B cell (primary cell): ENCODE measurements at regions not wholly inside any gene's neighbourhood (a gene's known extent, or its start where the extent isn't known, plus 50 kb on each side); places are given as distances from the start of the nearest gene placed in this dataset.

Experiments
- ATAC-seq: fragments of 200-7000 bp; cut with Tn5 transposase; one replicate; pipeline ENCODE4 v1.10.0; 2021; ENCODE audit warnings: low read depth, mild to moderate bottlenecking, moderate number of reproducible peaks, moderate library complexity
- CTCF ChIA-PET: fragments of 350-600 bp; sonication (Branson Sonifier 250); formaldehyde crosslinking; loops from one replicate; lab custom pipeline; 2021; ENCODE audit warnings: antibody characterized with exemption, inconsistent platforms; lab: Charles Lee
- POLR2A ChIA-PET: fragments of 350-600 bp; sonication (Branson Sonifier 250); formaldehyde crosslinking; loops from one replicate; lab custom pipeline; 2021; ENCODE audit warnings: antibody characterized with exemption; lab: Charles Lee
- DNase-seq: peaks from one replicate; pipeline ENCODE4 v3.0.0; 2013
- H2AFZ ChIP-seq: 2 replicates; pipeline ENCODE4 v1.6.1; 2012; ENCODE audit warnings: mild to moderate bottlenecking, low read depth, low read length; ENCODE audit not compliant: insufficient read depth, poor library complexity, severe bottlenecking
- H3K27ac ChIP-seq, 2 donors: 1 replicate in 1 of 2; 2 replicates in 1 of 2; pipeline ENCODE4 v1.5.1; 2012 to 2013; ENCODE audit warnings: low read length in 2 of 2, mild to moderate bottlenecking in 2 of 2, moderate library complexity in 1 of 2
- H3K27me3 ChIP-seq, 4 experiments: fragments of 200-600 bp in 1 of 4; sonication (generic) in 1 of 4; replicated peaks in 1 of 4; 1 replicate in 2 of 4; 2 replicates in 2 of 4; pipeline versions ENCODE4 v1.6.1 to v1.7.0; 2013 to 2016; ENCODE audit warnings: low read length in 3 of 4, mild to moderate bottlenecking in 2 of 4, mixed read lengths in 1 of 4, moderate library complexity in 1 of 4; ENCODE audit not compliant: insufficient read depth in 4 of 4, control insufficient read depth in 3 of 4; ENCODE audit errors: control extremely low read depth in 1 of 4
- H3K36me3 ChIP-seq, 2 experiments: replicated peaks in 1 of 2; 1 replicate in 1 of 2; 2 replicates in 1 of 2; pipeline versions ENCODE4 v1.6.1 to v1.7.1; 2013; ENCODE audit warnings: low read length in 1 of 2; ENCODE audit not compliant: insufficient read depth in 2 of 2, control insufficient read depth in 1 of 2; ENCODE audit errors: control extremely low read depth in 1 of 2, extremely low read depth in 1 of 2
- H3K4me1 ChIP-seq, 2 donors: fragments of 200-600 bp in 1 of 2; sonication (generic) in 1 of 2; 1 replicate in 1 of 2; 2 replicates in 1 of 2; pipeline versions ENCODE4 v1.5.1 to v1.6.1; 2013 to 2017; ENCODE audit warnings: low read length in 2 of 2; ENCODE audit not compliant: control insufficient read depth in 2 of 2, insufficient read depth in 2 of 2
- H3K4me2 ChIP-seq: replicated peaks from 2 replicates; pipeline ENCODE3; 2012; ENCODE audit warnings: mild to moderate bottlenecking, low read depth, low read length; ENCODE audit not compliant: poor library complexity, severe bottlenecking
- H3K4me3 ChIP-seq, 5 experiments: fragments of 200-600 bp in 1 of 5; sonication (generic) in 1 of 5; 1 replicate in 3 of 5; 2 replicates in 2 of 5; pipeline versions ENCODE4 v1.5.1 to v1.7.0; 2011 to 2016; ENCODE audit warnings: low read length in 4 of 5, mild to moderate bottlenecking in 4 of 5, low read depth in 2 of 5, control low read depth in 1 of 5, moderate library complexity in 1 of 5; ENCODE audit not compliant: insufficient read depth in 1 of 5; ENCODE audit errors: control extremely low read depth in 1 of 5, extremely low read depth in 1 of 5
- H3K79me2 ChIP-seq: fragments of 200-600 bp; sonication (generic); one replicate; pipeline ENCODE4 v1.6.0; 2016; ENCODE audit warnings: low read length; ENCODE audit not compliant: control insufficient read depth, insufficient read depth
- H3K9ac ChIP-seq: fragments of 200-600 bp; sonication (generic); 2 replicates; pipeline ENCODE4 v1.6.1; 2017; ENCODE audit warnings: mild to moderate bottlenecking, low read length, moderate library complexity
- H3K9me3 ChIP-seq, 3 donors: one replicate each; pipeline versions ENCODE4 v1.6.1 to v1.7.1; 2013; ENCODE audit warnings: low read length in 2 of 3; ENCODE audit not compliant: control insufficient read depth in 2 of 3, insufficient read depth in 1 of 3; ENCODE audit errors: control extremely low read depth in 1 of 3
- H4K20me1 ChIP-seq: 2 replicates; pipeline ENCODE4 v1.6.0; 2012; ENCODE audit warnings: mild to moderate bottlenecking, low read length; ENCODE audit not compliant: insufficient read depth, control insufficient read depth, poor library complexity, severe bottlenecking
- H3K27ac Mint-ChIP-seq: one replicate; pipeline ENCODE4 v1.8.0; 2021; ENCODE audit warnings: mixed read lengths
- H3K27me3 Mint-ChIP-seq: one replicate; pipeline ENCODE4 v1.8.0; 2021; ENCODE audit warnings: mixed read lengths
- H3K4me1 Mint-ChIP-seq: one replicate; pipeline ENCODE4 v1.8.0; 2021; ENCODE audit warnings: mixed read lengths
- H3K4me3 Mint-ChIP-seq: one replicate; pipeline ENCODE4 v1.8.0; 2021; ENCODE audit warnings: mixed read lengths
- H3K9me3 Mint-ChIP-seq: one replicate; pipeline ENCODE4 v1.8.0; 2022; ENCODE audit warnings: mixed read lengths; ENCODE audit not compliant: insufficient read depth
- EZH2 ChIP-seq: IDR thresholded peaks from 2 replicates; pipeline ENCODE4 v1.6.1; 2012; ENCODE audit warnings: borderline replicate concordance, low read depth, mild to moderate bottlenecking, moderate library complexity, low read length; ENCODE audit not compliant: insufficient read depth, poor library complexity, severe bottlenecking
- WGBS: methylation state at CpG from one replicate; pipeline ENCODE4 v1.1.5; 2013; ENCODE audit warnings: missing lambda C conversion rate; ENCODE audit not compliant: insufficient coverage; 5-methylcytosine and 5-hydroxymethylcytosine counted together
- intact Hi-C: fragments of 100-400 bp; cut with micrococcal nuclease; formaldehyde crosslinking; loops from one replicate; pipeline ENCODE4 v1.10.0; 2022
- TF ChIP-seq, protein P1 (sequence below): fragments of 200-600 bp; IDR thresholded peaks from one replicate; pipeline ENCODE4 v1.8.0; 2022; ENCODE audit warnings: antibody characterized with exemption, mild to moderate bottlenecking

DNA sequence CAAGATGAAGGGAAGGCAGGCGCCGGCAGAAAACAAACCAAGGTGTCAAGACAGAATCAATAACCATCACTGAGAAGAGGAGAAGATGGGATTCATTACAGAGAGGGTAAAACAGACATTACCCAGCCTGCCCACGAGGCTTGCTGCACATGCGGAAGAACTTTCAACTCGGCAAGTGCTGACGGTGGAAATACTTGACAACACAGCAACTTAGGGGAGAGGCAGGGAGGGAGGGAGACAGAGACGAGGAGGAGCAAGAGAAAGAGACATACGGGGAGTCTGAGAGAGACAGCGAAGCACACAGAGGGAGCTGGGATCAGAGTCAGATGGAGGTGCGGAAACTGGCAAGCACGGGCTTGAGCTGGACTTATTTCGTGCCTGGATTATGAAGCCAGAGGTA lies 129.3 kb upstream of the NECTIN1 start:
- Histone ChIP-seq H2AFZ (no peak overlapping the region), H3K79me2 (no peaks in the 10 kb centered on the region), H3K4me3 (no peak overlapping the region), H3K4me1 (no peaks in the 10 kb centered on the region), H3K27ac (no peak overlapping the region), H4K20me1 (no peaks in the 10 kb centered on the region), H3K4me2 (no peak overlapping the region), H3K9me3 (no peaks in the 10 kb centered on the region), H3K27me3 (no peaks in the 10 kb centered on the region), H3K36me3 (no peaks in the 10 kb centered on the region), H3K9ac (no peak overlapping the region)
- H3K4me3 Mint-ChIP-seq = no peak overlapping the region
- H3K27ac Mint-ChIP-seq = no peak overlapping the region
- WGBS = 72% methylated on average over 10 of the region's 12 CpGs
- DNase-seq (no peak), ATAC-seq (no peak)
- no peaks in the 10 kb centered on the region for H3K4me1 Mint-ChIP-seq
- POLR2A ChIA-PET = no interaction called here
- no peaks in the 10 kb centered on the region for H3K9me3 Mint-ChIP-seq
- H3K27me3 Mint-ChIP-seq = peaks cover 26% of the 10 kb centered on the region
- intact Hi-C loops = no loop called here
- CTCF ChIA-PET = no interaction called here
- TF ChIP-seq EZH2 = no peak
- TF ChIP-seq, protein P1, sequence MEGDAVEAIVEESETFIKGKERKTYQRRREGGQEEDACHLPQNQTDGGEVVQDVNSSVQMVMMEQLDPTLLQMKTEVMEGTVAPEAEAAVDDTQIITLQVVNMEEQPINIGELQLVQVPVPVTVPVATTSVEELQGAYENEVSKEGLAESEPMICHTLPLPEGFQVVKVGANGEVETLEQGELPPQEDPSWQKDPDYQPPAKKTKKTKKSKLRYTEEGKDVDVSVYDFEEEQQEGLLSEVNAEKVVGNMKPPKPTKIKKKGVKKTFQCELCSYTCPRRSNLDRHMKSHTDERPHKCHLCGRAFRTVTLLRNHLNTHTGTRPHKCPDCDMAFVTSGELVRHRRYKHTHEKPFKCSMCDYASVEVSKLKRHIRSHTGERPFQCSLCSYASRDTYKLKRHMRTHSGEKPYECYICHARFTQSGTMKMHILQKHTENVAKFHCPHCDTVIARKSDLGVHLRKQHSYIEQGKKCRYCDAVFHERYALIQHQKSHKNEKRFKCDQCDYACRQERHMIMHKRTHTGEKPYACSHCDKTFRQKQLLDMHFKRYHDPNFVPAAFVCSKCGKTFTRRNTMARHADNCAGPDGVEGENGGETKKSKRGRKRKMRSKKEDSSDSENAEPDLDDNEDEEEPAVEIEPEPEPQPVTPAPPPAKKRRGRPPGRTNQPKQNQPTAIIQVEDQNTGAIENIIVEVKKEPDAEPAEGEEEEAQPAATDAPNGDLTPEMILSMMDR = no peak

DNA sequence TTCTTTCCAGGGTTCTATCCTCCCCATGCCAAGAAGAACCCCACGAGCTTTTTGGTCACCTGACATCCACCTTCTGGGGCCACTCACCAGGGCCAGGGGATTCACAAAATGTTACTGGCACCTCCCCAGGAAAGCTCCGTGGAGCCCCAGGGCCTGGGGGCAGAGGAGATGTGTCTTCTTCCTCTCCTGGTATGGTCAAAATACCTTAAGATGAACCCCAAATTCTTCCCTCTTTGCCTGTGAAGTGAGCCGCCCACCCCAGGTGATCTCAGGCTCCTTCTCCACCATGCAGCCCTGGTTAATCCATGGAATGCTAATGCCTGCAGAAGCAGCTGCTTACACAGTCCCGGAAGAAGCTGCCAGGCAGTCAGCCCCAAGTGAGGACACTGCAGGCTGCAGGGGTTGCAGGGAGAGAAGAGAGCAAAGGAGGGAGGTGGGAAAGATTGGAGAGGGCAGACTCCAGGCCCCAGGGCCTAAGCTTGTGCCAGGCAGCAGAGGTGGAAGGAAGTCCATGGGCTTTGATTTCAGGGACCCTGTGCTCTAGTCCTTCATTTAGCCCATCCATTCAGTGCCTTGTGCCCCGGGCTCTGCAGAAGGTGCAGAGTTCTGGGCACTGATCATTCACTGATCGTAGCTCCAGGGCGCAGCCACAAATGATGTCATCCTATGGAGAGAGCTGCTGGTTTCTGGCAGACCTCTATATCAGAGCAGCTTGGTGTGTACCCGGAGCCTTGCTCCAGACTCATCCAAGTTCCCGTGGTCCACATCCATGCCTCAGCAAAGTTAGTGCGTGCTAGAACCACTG lies 127.9 kb upstream of the NECTIN1 start:
- H2AFZ ChIP-seq = no peak overlapping the region
- ATAC-seq (no peak), DNase-seq (no peak)
- Mint-ChIP-seq H3K4me1 (no peaks in the 10 kb centered on the region), H3K9me3 (no peaks in the 10 kb centered on the region), H3K4me3 (no peak overlapping the region), H3K27me3 (peaks cover 26% of the 10 kb centered on the region), H3K27ac (no peak overlapping the region)
- intact Hi-C loops = no loop called here
- H3K4me1 ChIP-seq = no peaks in the 10 kb centered on the region
- ChIA-PET POLR2A (no interaction called here), CTCF (no interaction called here)
- no peak overlapping the region for H3K4me2 ChIP-seq
- no peaks in the 10 kb centered on the region for H3K9me3 ChIP-seq
- no peak overlapping the region for H3K4me3 ChIP-seq
- no peaks in the 10 kb centered on the region for H3K36me3 ChIP-seq
- no peaks in the 10 kb centered on the region for H3K27me3 ChIP-seq
- no peaks in the 10 kb centered on the region for H4K20me1 ChIP-seq
- no peaks in the 10 kb centered on the region for H3K79me2 ChIP-seq
- no peak overlapping the region for H3K9ac ChIP-seq
- 82% methylated on average over 8 of the region's 10 CpGs for WGBS
- TF ChIP-seq, protein P1 = no peak
- TF ChIP-seq EZH2 = no peak
- no peak overlapping the region for H3K27ac ChIP-seq
